LNCAP (cell line): ENCODE measurements at regions not wholly inside any gene's neighbourhood (a gene's known extent, or its start where the extent isn't known, plus 50 kb on each side); places are given as distances from the start of the nearest gene placed in this dataset.

ENCODE experiments used
- CTCF ChIP-seq: fragments of 450-650 bp; IDR thresholded peaks from 2 replicates; pipeline ENCODE4 v1.5.1; 2017; ENCODE audit warnings: mild to moderate bottlenecking

DNA sequence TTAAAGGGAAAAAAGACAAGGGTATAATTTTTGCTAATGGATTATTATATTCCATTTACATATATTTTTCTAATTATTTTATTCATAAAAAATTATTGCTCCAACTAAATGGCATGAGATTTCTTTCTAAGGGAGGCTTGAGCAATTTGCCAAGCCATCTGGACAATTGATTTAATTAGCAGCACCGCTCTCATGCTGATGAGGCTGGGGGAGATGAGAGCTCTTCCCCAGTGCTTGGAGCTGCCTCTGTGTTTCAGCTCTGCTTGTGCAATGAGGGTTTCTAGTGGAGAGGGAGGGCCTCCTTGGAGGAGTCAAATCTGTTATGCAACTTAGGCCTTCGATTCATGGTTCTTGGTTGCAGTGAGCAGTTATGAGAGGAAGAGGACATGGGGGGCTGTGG is 574.3 kb downstream of the TCERG1L start:
- TF ChIP-seq CTCF: no peak

DNA sequence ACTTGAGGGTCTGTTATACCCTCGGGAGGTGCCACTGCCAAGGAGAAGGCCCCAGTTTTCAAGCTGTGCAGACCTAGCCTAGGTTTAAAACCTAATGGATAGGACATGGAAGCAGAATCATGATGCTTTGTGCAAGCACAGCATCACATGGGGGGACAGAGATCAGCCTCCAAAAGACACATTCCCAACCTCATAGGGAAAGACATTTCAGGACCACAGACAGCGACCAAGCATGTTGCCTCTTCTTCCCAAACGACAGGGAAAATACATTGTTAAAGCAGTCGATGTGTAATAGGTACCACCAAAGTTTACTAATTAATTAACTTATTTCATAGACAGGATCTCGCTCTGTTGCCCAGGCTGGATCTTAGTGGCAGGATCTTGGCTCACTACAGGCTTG is 573.9 kb downstream of the TCERG1L start:
- no peak for TF ChIP-seq CTCF

DNA sequence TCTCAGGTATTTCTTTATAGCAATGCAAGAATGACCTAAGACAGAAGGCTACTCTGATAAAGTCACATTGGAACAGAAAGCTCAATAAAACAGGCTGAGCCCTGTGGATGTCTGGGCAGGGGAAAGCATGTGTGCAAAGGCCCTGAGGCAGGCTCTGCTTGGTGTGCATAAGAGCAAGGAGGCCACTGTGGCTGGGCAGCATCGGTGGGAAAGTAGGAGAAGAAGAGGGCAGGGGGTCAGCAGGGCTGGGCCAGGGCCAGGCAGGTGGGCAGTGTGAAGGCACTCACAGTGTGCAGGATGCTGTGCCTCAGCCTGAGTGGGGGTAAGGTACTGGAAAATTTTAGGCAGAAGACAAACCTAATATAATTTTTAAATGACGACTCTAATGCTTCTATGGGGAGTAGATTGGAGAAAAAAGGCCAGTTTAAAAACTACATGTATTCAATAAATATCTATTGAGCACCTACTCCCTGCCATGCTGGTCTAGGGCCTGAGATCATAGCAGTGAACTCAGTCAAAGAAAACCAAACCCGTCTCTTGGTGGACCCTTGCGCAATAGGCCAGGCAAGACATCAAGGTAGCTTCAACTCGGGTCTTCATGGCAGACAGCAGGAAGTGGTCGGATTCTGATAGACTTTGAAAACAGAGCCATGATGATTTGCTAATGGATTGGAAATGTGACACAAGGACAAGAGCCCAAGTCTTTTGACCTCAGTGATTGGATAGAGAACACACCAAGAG is 572.3 kb downstream of the TCERG1L start:
- no peak for TF ChIP-seq CTCF

GRCh38 chr10:130739757-130740145 is 571.8 kb downstream of the TCERG1L start:
- no peak for TF ChIP-seq CTCF

DNA sequence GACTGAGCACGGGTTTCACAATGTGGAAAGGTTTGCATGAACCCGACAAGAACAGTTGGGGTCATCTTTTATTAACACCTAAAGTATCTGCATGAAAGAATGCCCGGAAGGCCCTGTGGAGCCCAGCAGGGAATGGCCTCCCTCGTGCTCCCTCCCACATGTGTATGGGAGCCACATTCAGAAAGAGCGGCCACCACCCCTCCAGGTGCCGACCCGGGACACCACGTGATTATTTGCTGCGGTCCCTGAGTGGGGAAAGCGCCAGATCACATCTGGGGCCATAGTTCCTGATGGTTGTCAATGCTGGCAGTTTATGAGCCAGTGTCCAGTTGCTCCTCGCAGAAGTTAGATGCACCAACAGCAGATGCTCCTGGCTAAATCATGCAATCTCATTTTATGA is 571.4 kb downstream of the TCERG1L start:
- TF ChIP-seq CTCF: no peak

GRCh38 chr10:130740915-130741750 is 570.4 kb downstream of the TCERG1L start:
- TF ChIP-seq CTCF: no peak

GRCh38 chr10:130741901-130742855 is 569.3 kb downstream of the TCERG1L start:
- TF ChIP-seq CTCF: no peak
